ENCODE measurements at regions not wholly inside any gene's neighbourhood (a gene's known extent, or its start where the extent isn't known, plus 50 kb on each side); places are given as distances from the start of the nearest gene placed in this dataset.
"Not testable (repeated sequence)": the region's sequence is repeated elsewhere in the genome, so short reads cannot be mapped to it uniquely, and the experiment has no call there.

DNA sequence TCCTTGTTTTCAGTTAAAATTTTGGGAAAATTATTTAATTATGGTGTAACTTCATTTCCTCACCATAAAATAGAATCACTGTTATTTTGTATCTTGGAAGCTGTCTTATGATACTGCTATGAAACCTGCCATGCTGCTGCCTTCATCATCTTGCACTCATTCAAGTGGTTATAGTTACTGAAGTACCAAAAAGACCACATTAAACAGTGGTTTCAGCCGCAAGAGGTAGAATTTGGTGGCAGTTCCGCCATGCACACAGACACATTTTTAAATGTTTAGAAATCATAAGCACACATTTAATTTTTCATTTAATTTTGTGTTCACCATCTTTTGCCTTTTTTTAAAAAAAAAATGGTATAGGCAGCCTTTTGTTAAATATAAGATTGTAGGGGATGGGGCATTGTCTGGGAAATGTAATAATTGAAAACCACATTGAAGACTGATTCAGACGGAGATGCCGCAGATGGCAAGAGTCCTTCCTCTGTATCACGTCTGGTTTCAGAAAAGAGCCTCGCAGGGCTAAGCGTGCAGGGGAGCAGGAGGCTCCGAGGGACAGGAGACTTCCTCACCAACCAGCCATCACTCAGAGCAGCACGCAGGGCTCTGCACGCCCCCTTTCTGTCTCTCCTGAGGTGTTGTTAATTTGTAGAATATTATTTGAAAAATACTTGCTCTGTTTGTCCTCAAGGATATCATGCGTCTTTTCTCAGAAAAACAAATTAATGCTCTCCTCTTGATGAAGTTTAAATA is 115.2 kb upstream of the PELI2 start:
- TF ChIP-seq, protein P1, sequence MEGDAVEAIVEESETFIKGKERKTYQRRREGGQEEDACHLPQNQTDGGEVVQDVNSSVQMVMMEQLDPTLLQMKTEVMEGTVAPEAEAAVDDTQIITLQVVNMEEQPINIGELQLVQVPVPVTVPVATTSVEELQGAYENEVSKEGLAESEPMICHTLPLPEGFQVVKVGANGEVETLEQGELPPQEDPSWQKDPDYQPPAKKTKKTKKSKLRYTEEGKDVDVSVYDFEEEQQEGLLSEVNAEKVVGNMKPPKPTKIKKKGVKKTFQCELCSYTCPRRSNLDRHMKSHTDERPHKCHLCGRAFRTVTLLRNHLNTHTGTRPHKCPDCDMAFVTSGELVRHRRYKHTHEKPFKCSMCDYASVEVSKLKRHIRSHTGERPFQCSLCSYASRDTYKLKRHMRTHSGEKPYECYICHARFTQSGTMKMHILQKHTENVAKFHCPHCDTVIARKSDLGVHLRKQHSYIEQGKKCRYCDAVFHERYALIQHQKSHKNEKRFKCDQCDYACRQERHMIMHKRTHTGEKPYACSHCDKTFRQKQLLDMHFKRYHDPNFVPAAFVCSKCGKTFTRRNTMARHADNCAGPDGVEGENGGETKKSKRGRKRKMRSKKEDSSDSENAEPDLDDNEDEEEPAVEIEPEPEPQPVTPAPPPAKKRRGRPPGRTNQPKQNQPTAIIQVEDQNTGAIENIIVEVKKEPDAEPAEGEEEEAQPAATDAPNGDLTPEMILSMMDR (conservative IDR thresholded peaks at IDR 0.05; ENCODE audit: control insufficient read depth, insufficient read depth, low read depth, low read length) = no peak
- H3K4me3 ChIP-seq (ENCODE audit: control insufficient read depth, low read depth, low read length) = no peak overlapping the region
- no peak for DNase-seq (ENCODE audit: low read depth)

GRCh38 chr14:56004323-56004722 is 113.9 kb upstream of the PELI2 start:
- peak; percentile 9 for DNase-seq (ENCODE audit: low read depth)
- H3K4me3 ChIP-seq (ENCODE audit: control insufficient read depth, low read depth, low read length) = no peak overlapping the region
- TF ChIP-seq, protein P1 (conservative IDR thresholded peaks at IDR 0.05; ENCODE audit: control insufficient read depth, insufficient read depth, low read depth, low read length) = no peak

- peak; percentile 75 for DNase-seq (ENCODE audit: low read depth)
- peak overlapping the region; percentile 37 for H3K4me3 ChIP-seq (ENCODE audit: control insufficient read depth, low read depth, low read length)
- TF ChIP-seq, protein P1 (conservative IDR thresholded peaks at IDR 0.05; ENCODE audit: control insufficient read depth, insufficient read depth, low read depth, low read length) = no peak
Measured at GRCh38 chr14:56004786-56005185, 113.4 kb upstream of the PELI2 start.

DNA sequence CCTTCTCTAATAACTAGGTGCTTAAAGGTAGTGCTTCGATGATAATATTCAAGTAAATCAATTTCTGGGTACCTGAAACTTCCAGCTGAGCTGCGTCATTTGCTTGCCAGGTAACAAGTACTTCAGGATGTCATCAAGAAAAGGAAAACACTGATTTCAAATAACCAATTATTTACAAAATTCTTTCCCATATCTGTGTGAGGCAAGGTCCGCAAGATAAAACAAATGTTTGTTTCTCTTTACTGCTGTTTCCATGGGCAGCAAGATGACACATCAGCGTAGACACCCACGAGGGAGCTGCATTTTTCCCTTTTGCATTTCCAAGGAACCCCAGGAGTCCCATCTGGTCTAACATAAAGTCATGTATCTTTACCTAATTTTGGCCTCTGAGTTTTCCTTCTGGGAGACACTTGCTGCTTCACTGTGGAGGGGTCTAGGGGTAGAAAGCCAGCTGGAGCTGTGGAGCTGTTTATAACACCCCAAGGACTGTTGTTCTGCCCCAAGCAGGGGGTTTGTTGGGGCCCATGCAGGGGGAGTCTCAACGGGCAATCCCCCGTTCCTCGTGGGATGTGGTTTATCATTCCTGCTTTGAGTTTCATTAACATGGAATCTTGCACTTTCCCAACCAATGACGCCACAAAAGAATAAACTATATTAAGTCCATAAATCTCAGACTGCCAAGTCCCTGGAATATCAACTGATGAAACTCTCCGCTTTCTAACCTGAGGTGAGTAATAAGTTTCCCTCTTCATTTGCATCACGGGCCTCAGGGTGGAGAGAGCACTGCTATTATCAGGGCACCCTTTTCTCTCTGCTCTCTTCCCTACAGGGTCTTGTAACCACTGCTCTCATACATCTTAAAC is 112.8 kb upstream of the PELI2 start:
- TF ChIP-seq, protein P1 (conservative IDR thresholded peaks at IDR 0.05; ENCODE audit: control insufficient read depth, insufficient read depth, low read depth, low read length) = no peak
- H3K4me3 ChIP-seq (ENCODE audit: control insufficient read depth, low read depth, low read length) = peak overlapping the region; percentile 37
- DNase-seq (ENCODE audit: low read depth) = peak; percentile 85

DNA sequence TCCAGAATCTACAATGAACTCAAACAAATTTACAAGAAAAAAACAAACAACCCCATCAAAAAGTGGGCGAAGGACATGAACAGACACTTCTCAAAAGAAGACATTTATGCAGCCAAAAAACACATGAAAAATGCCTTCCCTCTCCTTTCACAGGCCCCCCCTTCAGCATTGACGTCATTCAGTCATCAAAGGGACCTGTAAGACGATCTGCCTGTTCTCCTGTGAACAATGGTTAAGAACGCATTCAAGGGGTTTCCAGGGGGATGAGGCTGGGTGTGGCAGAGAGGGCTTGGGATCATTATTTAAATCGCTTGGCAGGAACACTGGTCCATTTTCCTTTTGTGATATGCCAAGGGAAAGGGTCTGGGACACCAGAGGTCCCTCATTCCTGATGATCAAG is 110.7 kb upstream of the PELI2 start:
- peak; percentile 16 for DNase-seq (ENCODE audit: low read depth)
- H3K4me3 ChIP-seq (ENCODE audit: control insufficient read depth, low read depth, low read length) = not testable (repeated sequence)

- TF ChIP-seq, protein P1 (conservative IDR thresholded peaks at IDR 0.05; ENCODE audit: control insufficient read depth, insufficient read depth, low read depth, low read length) = no peak
- no peak for DNase-seq (ENCODE audit: low read depth)
Measured at GRCh38 chr14:56008150-56008549, 110.1 kb upstream of the PELI2 start.

DNA sequence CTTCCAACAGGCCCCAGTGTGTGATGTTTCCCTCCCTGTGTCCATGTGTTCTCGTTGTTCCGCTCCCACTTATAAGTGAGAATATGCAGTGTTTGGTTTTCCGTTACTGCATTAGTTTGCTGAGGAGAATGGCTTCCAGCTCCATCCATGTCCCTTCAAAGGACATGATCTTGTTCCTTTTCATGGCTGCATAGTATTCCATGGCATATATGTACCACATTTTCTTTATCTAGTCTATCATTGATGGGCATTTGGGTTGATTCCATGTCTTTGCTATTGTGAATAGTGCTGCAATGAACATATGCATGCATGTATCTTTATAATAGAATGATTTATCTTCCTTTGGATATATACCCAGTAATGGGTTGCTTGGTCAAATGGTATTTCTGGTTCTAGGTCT is 109.5 kb upstream of the PELI2 start:
- DNase-seq (ENCODE audit: low read depth); H3K4me3 ChIP-seq (ENCODE audit: control insufficient read depth, low read depth, low read length): not testable (repeated sequence)

More at GRCh38 chr14:56008150-56008549, 110.1 kb upstream of the PELI2 start:
- no peak overlapping the region for H3K4me3 ChIP-seq (ENCODE audit: control insufficient read depth, low read depth, low read length)

All from fibroblast of mammary gland (primary cell).